ENCODE measurements at regions not wholly inside any gene's neighbourhood (a gene's known extent, or its start where the extent isn't known, plus 50 kb on each side); places are given as distances from the start of the nearest gene placed in this dataset.

DNA sequence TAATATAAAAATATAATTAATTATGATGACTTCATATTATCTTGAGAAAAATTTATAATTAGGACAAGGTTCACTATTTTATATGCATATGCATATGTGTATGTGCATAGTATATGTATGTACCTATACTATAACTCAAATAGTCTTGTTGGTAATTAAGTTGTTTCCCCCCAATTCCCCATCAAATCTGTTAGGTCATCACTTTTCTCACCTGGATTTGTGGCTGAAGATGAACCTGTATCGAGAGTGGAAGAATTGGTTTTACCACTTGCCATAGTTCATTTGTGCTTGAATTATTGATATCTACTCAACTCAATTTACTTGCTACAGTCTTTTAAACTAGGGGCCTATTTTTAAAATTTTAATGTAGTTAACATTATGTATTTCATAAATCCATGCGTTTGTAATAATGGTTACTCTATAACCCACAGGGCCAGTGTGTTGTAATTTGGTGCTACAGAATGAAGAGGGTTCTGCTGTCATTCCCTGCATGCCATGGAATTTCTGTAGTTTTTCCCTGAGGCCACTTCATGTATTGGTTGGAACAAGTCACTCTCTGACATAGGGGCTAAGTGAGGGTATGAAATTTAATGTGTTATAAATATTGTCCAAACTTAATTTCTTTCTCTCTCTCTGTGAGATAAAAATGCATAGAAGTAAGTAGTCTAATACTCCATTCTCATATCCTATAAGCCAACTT lies 74.9 kb downstream of the TAF11L14 start:
- no peak for TF ChIP-seq POLR2A (IDR thresholded peaks at IDR 0.05)
- TF ChIP-seq, protein P1, sequence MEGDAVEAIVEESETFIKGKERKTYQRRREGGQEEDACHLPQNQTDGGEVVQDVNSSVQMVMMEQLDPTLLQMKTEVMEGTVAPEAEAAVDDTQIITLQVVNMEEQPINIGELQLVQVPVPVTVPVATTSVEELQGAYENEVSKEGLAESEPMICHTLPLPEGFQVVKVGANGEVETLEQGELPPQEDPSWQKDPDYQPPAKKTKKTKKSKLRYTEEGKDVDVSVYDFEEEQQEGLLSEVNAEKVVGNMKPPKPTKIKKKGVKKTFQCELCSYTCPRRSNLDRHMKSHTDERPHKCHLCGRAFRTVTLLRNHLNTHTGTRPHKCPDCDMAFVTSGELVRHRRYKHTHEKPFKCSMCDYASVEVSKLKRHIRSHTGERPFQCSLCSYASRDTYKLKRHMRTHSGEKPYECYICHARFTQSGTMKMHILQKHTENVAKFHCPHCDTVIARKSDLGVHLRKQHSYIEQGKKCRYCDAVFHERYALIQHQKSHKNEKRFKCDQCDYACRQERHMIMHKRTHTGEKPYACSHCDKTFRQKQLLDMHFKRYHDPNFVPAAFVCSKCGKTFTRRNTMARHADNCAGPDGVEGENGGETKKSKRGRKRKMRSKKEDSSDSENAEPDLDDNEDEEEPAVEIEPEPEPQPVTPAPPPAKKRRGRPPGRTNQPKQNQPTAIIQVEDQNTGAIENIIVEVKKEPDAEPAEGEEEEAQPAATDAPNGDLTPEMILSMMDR (IDR thresholded peaks at IDR 0.05): no peak
- no peak for DNase-seq
- H3K27ac ChIP-seq: no peak overlapping the region

DNA sequence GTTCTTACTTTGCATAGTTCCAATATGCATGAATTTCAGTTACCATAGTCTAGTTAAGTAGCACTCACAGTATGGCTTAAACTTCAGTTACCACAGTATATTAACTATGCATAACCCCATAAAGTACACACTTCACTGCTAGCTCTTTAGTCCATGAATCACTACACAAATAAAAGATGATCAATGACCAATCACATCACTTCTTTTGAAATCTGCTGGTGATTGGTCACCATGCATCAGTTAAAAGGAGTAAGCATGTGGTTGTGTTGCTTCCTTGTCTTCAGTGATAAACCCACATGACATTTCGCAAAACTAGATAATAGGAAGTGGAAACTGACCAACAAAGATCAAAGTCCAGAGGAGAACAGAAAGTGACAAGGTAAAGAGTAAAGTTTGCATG lies 79.0 kb downstream of the TAF11L14 start:
- Histone ChIP-seq H3K4me1 (no peaks in the 10 kb centered on the region), H3K9me3 (no peaks in the 10 kb centered on the region), H3K36me3 (no peaks in the 10 kb centered on the region), H3K4me3 (no peak overlapping the region), H3K27me3 (no peaks in the 10 kb centered on the region), H3K27ac (no peak overlapping the region)
- no peak for DNase-seq
- no peak for TF ChIP-seq POLR2A (IDR thresholded peaks at IDR 0.05)
- TF ChIP-seq, protein P1 (IDR thresholded peaks at IDR 0.05): no peak

More for the DNA sequence above, 74.9 kb downstream of the TAF11L14 start:
- Histone ChIP-seq H3K4me3 (no peak overlapping the region), H3K27me3 (no peaks in the 10 kb centered on the region), H3K9me3 (no peaks in the 10 kb centered on the region), H3K4me1 (no peaks in the 10 kb centered on the region), H3K36me3 (no peaks in the 10 kb centered on the region)

DNA sequence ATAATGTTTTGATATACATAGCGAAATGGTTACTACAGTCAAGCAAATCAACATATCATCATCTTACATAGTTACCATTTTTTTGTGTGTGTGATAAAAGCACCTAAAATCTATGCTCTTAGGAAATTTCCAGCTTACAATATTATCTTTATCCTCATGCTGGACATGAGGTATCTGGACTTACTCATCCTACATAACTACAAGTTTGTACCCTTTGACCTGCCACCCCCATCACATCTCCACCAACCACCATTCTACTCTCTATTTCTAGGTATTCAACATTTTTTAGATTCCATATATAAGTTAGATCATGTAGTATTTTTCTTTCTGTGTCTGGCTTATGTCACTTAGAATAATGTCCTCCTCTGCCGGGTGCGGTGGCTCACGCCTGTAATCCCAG lies 79.9 kb downstream of the TAF11L14 start:
- Histone ChIP-seq H3K4me1 (no peaks in the 10 kb centered on the region), H3K4me3 (no peak overlapping the region), H3K36me3 (no peaks in the 10 kb centered on the region), H3K27me3 (no peaks in the 10 kb centered on the region), H3K27ac (no peak overlapping the region), H3K9me3 (no peaks in the 10 kb centered on the region)
- DNase-seq: no peak
- no peak for TF ChIP-seq POLR2A (IDR thresholded peaks at IDR 0.05)

DNA sequence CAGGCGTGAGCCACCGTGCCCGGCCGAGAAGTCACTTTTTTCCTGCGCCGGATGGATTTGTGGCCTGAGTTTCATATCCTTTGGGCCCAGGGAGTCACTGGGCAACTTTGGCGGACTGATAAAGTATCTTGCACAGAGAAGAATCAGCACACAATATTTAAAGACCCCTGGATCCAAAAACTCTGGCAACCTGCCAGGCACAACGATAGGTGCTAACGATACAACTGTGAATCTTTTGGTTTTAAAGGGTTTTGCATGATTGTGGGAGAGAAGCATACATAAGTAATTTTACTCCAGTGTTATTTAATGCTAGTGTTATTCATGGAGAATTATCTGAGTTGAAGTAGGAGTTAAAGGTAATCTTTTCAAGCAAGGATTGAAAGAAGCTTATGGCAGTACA lies 85.3 kb downstream of the TAF11L14 start:
- Histone ChIP-seq H3K27me3 (no peaks in the 10 kb centered on the region), H3K4me3 (no peak overlapping the region), H3K27ac (no peak overlapping the region), H3K9me3 (no peaks in the 10 kb centered on the region), H3K36me3 (no peaks in the 10 kb centered on the region), H3K4me1 (no peaks in the 10 kb centered on the region)
- no peak for DNase-seq
- TF ChIP-seq, protein P1 (IDR thresholded peaks at IDR 0.05): no peak
- TF ChIP-seq POLR2A (IDR thresholded peaks at IDR 0.05): no peak

DNA sequence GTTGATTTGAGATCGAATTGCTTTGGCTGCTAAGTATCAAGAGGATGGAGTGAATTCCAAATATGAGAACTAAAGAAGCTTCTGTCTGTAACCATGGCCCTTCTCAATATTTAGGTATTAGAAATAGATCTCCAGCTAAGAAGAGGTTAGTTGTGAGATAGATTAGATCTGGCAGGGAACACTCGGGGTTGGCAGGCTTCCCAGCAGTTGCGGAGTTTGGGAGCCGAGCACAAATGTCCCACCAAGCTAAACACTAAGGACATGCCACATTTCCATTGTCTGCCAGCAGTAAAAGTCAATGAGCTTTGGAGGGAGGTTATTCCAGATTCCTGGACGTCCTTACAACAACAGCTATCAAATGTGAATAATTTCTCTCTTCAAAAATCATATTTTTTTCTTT lies 85.8 kb downstream of the TAF11L14 start:
- H3K9me3 ChIP-seq: no peaks in the 10 kb centered on the region
- H3K27me3 ChIP-seq: no peaks in the 10 kb centered on the region
- H3K36me3 ChIP-seq: no peaks in the 10 kb centered on the region
- H3K4me1 ChIP-seq: no peaks in the 10 kb centered on the region
- no peak overlapping the region for H3K27ac ChIP-seq
- H3K4me3 ChIP-seq: no peak overlapping the region
- DNase-seq: no peak
- TF ChIP-seq, protein P1 (IDR thresholded peaks at IDR 0.05): no peak
- no peak for TF ChIP-seq POLR2A (IDR thresholded peaks at IDR 0.05)

DNA sequence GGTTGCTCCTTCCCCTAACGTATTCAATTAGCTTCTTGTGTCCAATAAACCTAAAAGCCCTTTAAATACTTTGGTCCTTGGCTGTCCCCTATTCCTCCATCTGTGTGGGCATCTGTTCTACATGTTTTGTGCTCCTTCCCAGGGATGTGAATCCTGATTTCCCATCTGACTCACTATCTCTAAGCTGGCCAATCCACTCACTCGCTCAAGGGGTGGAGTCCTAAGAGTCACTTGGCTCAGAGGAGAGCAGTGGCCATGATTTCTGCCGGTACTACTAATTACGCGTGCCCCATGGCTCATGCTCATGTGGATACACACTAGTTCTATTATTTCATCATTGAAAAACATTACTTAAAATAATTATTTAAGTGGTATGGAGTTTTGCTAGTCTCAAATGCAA lies 89.6 kb downstream of the TAF11L14 start:
- H3K27me3 ChIP-seq: no peaks in the 10 kb centered on the region
- TF ChIP-seq POLR2A (IDR thresholded peaks at IDR 0.05): no peak
- TF ChIP-seq, protein P1 (IDR thresholded peaks at IDR 0.05): no peak
- no peaks in the 10 kb centered on the region for H3K36me3 ChIP-seq

More for the DNA sequence above, 89.6 kb downstream of the TAF11L14 start:
- Histone ChIP-seq H3K4me3 (no peak overlapping the region), H3K27ac (no peak overlapping the region), H3K4me1 (no peaks in the 10 kb centered on the region), H3K9me3 (no peaks in the 10 kb centered on the region)
- DNase-seq: no peak

All from Peyer's patch (tissue), 4 donors.